Gastroesophageal sphincter (tissue), 3 donors: ENCODE measurements at regions not wholly inside any gene's neighbourhood (a gene's known extent, or its start where the extent isn't known, plus 50 kb on each side); places are given as distances from the start of the nearest gene placed in this dataset.

Experiments
- EP300 ChIP-seq: sonication (generic); formaldehyde crosslinking; IDR thresholded peaks from one replicate; pipeline ENCODE4 v1.6.1; 2017; ENCODE audit warnings: antibody characterized with exemption, mild to moderate bottlenecking
- POLR2A ChIP-seq, 2 donors: fragments of 450-650 bp; IDR thresholded peaks; one replicate each; pipeline ENCODE4 v1.6.1; 2017; ENCODE audit warnings: antibody characterized with exemption in 2 of 2, mild to moderate bottlenecking in 2 of 2, moderate library complexity in 1 of 2
- TF ChIP-seq, protein P1 (sequence below), 4 experiments: fragments of 200-600 bp in 2 of 4; fragments of 450-650 bp in 2 of 4; sonication (generic) in 1 of 4; IDR thresholded peaks; one replicate each; pipeline ENCODE4 v1.5.1; 2017 to 2019; ENCODE audit warnings: antibody characterized with exemption in 4 of 4, mild to moderate bottlenecking in 2 of 4, moderate library complexity in 2 of 4

- TF ChIP-seq, protein P1, sequence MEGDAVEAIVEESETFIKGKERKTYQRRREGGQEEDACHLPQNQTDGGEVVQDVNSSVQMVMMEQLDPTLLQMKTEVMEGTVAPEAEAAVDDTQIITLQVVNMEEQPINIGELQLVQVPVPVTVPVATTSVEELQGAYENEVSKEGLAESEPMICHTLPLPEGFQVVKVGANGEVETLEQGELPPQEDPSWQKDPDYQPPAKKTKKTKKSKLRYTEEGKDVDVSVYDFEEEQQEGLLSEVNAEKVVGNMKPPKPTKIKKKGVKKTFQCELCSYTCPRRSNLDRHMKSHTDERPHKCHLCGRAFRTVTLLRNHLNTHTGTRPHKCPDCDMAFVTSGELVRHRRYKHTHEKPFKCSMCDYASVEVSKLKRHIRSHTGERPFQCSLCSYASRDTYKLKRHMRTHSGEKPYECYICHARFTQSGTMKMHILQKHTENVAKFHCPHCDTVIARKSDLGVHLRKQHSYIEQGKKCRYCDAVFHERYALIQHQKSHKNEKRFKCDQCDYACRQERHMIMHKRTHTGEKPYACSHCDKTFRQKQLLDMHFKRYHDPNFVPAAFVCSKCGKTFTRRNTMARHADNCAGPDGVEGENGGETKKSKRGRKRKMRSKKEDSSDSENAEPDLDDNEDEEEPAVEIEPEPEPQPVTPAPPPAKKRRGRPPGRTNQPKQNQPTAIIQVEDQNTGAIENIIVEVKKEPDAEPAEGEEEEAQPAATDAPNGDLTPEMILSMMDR (IDR thresholded peaks at IDR 0.05), result no peak
- TF ChIP-seq EP300 (no peak), POLR2A (IDR thresholded peaks at IDR 0.05) (no peak)
Observed at GRCh38 chr12:20183563-20183962, 184.8 kb upstream of the PDE3A start.
